ENCODE measurements at regions not wholly inside any gene's neighbourhood (a gene's known extent, or its start where the extent isn't known, plus 50 kb on each side); places are given as distances from the start of the nearest gene placed in this dataset.

GRCh38 chr3:13176445-13176844, 103.2 kb upstream of the IQSEC1 start:
- H2BK5ac ChIP-seq (ENCODE audit: low read depth, low read length, poor library complexity, severe bottlenecking), result no peak overlapping the region
- no peaks in the 10 kb centered on the region for H3K9me1 ChIP-seq (ENCODE audit: insufficient read depth, low read length)
- DNase-seq (no peak), ATAC-seq (ENCODE audit: low read depth) (no peak)
- TF ChIP-seq CHD1 (IDR thresholded peaks at IDR 0.05; ENCODE audit: low read depth, low read length) (no peak), RAD21 (IDR thresholded peaks at IDR 0.05; ENCODE audit: low read length) (no peak)
- no peak overlapping the region for H3K56ac ChIP-seq (ENCODE audit: extremely low read depth, insufficient read depth, low read length)
- no peak overlapping the region for H4K91ac ChIP-seq (ENCODE audit: insufficient read depth, low read depth, low read length)
- no peaks in the 10 kb centered on the region for H4K20me1 ChIP-seq (ENCODE audit: insufficient read depth, low read length)
- H3K14ac ChIP-seq (replicated peaks; ENCODE audit: low read depth, low read length), result no peak overlapping the region
- no peak overlapping the region for H2BK15ac ChIP-seq (ENCODE audit: low read depth, low read length)
- in situ Hi-C loops (cut with MboI; ENCODE audit: low sequenced_read_pairs), result no loop called here
- H3K18ac ChIP-seq (ENCODE audit: low read depth, low read length), result no peak overlapping the region
- H3K79me1 ChIP-seq (ENCODE audit: low read depth in 1 of 2, low read length in 2 of 2), result no peaks in the 10 kb centered on the region
- no peak overlapping the region for H3K4ac ChIP-seq (ENCODE audit: low read depth, low read length)
- ChIA-PET POLR2A (ENCODE audit: unreplicated experiment) (no interaction called here), CTCF (no interaction called here)
- H4K8ac ChIP-seq (ENCODE audit: low read depth in 2 of 2, low read length in 2 of 2), result no peak overlapping the region
- no peak overlapping the region for H2AFZ ChIP-seq (replicated peaks; ENCODE audit: low read length, poor library complexity)
- H3K4me1 ChIP-seq (ENCODE audit: control insufficient read depth, insufficient read depth, low read length), result no peaks in the 10 kb centered on the region
- no peak overlapping the region for H3K9ac ChIP-seq (ENCODE audit: low read depth, low read length)
- no peaks in the 10 kb centered on the region for H3K36me3 ChIP-seq (ENCODE audit: control insufficient read depth, insufficient read depth, low read length)
- peaks cover 7% of the 10 kb centered on the region for H3K9me3 ChIP-seq (ENCODE audit: control insufficient read depth, insufficient read depth, low read length)
- H2AK5ac ChIP-seq (ENCODE audit: low read depth, low read length), result no peak overlapping the region
- no peak overlapping the region for H3K4me3 ChIP-seq (ENCODE audit: insufficient read depth, low read depth, low read length)
- dilution Hi-C loops (cut with HindIII; ENCODE audit: low sequenced_read_pairs, unreplicated experiment), result no loop called here
- H2BK120ac ChIP-seq (ENCODE audit: low read depth, low read length), result no peak overlapping the region
- no peak overlapping the region for H4K5ac ChIP-seq (ENCODE audit: low read depth, low read length)
- no peak overlapping the region for H3K27ac ChIP-seq (ENCODE audit: insufficient read depth, low read length)
- H2BK20ac ChIP-seq (ENCODE audit: low read depth, low read length), result no peak overlapping the region
- intact Hi-C loops (cut with micrococcal nuclease), result no loop called here
- WGBS, 2 experiments (ENCODE audit: extremely low coverage in 2 of 2, insufficient read length in 1 of 2), result 35% methylated on average over 2 of the region's 10 CpGs; no CpG with 5 or more reads in 1 of the 2 experiments
- H2AK9ac ChIP-seq (replicated peaks; ENCODE audit: low read depth, low read length, poor library complexity), result no peak overlapping the region
- H3K4me2 ChIP-seq (ENCODE audit: low read depth, low read length), result no peak overlapping the region
- no peak overlapping the region for H3K23ac ChIP-seq (ENCODE audit: low read depth, low read length)
- H3K27me3 ChIP-seq (ENCODE audit: control insufficient read depth, insufficient read depth, low read length), result no peaks in the 10 kb centered on the region
- no TSS peak for BruUV-seq (replicated peaks)
